GM12872 (cell line): ENCODE measurements at regions not wholly inside any gene's neighbourhood (a gene's known extent, or its start where the extent isn't known, plus 50 kb on each side); places are given as distances from the start of the nearest gene placed in this dataset.

Experiments used
- CTCF ChIP-seq: IDR thresholded peaks from 3 replicates; pipeline ENCODE4 v1.5.1; 2011; ENCODE audit warnings: low read depth, mild to moderate bottlenecking, low read length, moderate library complexity; ENCODE audit not compliant: insufficient read depth

GRCh38 chr15:91622711-91623342 is 230.7 kb upstream of the SLCO3A1 start:
- no peak for TF ChIP-seq CTCF

- TF ChIP-seq CTCF, result no peak
Measured at GRCh38 chr15:91624353-91624968, 229.0 kb upstream of the SLCO3A1 start.

GRCh38 chr15:91625506-91625905 is 228.0 kb upstream of the SLCO3A1 start:
- no peak for TF ChIP-seq CTCF

GRCh38 chr15:91627473-91628278 is 225.8 kb upstream of the SLCO3A1 start:
- no peak for TF ChIP-seq CTCF

- no peak for TF ChIP-seq CTCF
Measured at GRCh38 chr15:91630090-91630489, 223.4 kb upstream of the SLCO3A1 start.

GRCh38 chr15:91632176-91632575 is 221.3 kb upstream of the SLCO3A1 start:
- TF ChIP-seq CTCF, result no peak

- no peak for TF ChIP-seq CTCF
Measured at GRCh38 chr15:91632981-91633380, 220.5 kb upstream of the SLCO3A1 start.
